Neural progenitor cell (in vitro differentiated cells): ENCODE measurements at regions not wholly inside any gene's neighbourhood (a gene's known extent, or its start where the extent isn't known, plus 50 kb on each side); places are given as distances from the start of the nearest gene placed in this dataset.

Source experiments
- DNase-seq: peaks from one replicate; pipeline ENCODE4 v3.0.0-alpha.2; 2016; ENCODE audit warnings: low spot score
- H2AFZ ChIP-seq: fragments of 200-600 bp; sonication (generic); replicated peaks from 2 replicates; pipeline ENCODE4 v1.6.1; 2016; ENCODE audit warnings: antibody characterized with exemption
- H3F3A ChIP-seq: fragments of 200-600 bp; sonication (generic); 2 replicates; pipeline ENCODE4 v1.6.1; 2016; ENCODE audit warnings: antibody characterized with exemption, low read depth
- H3K27ac ChIP-seq: fragments of 200-600 bp; sonication (generic); 2 replicates; pipeline ENCODE4 v1.5.1; 2016; ENCODE audit warnings: mild to moderate bottlenecking
- H3K27me3 ChIP-seq: fragments of 200-600 bp; sonication (generic); 2 replicates; pipeline ENCODE4 v1.6.1; 2016; ENCODE audit warnings: mild to moderate bottlenecking, moderate library complexity
- H3K36me3 ChIP-seq: fragments of 200-600 bp; sonication (generic); 2 replicates; pipeline ENCODE4 v1.5.1; 2016
- H3K4me1 ChIP-seq: fragments of 200-600 bp; sonication (generic); 2 replicates; pipeline ENCODE4 v1.6.1; 2016; ENCODE audit warnings: mixed run types
- H3K4me2 ChIP-seq: fragments of 200-600 bp; sonication (generic); 2 replicates; pipeline ENCODE4 v1.6.1; 2016
- H3K4me3 ChIP-seq: fragments of 200-600 bp; sonication (generic); 2 replicates; pipeline ENCODE4 v1.5.1; 2016
- H3K79me2 ChIP-seq: fragments of 200-600 bp; sonication (generic); 2 replicates; pipeline ENCODE4 v1.6.1; 2016; ENCODE audit warnings: low read depth
- H3K9ac ChIP-seq: fragments of 200-600 bp; sonication (generic); 2 replicates; pipeline ENCODE4 v1.6.1; 2016
- H3K9me3 ChIP-seq: fragments of 200-600 bp; sonication (generic); 2 replicates; pipeline ENCODE4 v1.5.1; 2016; ENCODE audit warnings: low read depth
- H4K20me1 ChIP-seq: fragments of 200-600 bp; sonication (generic); 2 replicates; pipeline ENCODE4 v1.6.1; 2016; ENCODE audit warnings: low read depth
- H3K27ac Mint-ChIP-seq: 3 replicates; pipeline ENCODE4 v1.8.0; 2021; ENCODE audit warnings: mixed read lengths
- H3K27me3 Mint-ChIP-seq: 2 replicates; pipeline ENCODE4 v1.8.0; 2022; ENCODE audit warnings: low read depth, mild to moderate bottlenecking, inconsistent platforms, moderate library complexity, mixed read lengths; ENCODE audit not compliant: insufficient read depth
- H3K36me3 Mint-ChIP-seq: 3 replicates; pipeline ENCODE4 v1.8.0; 2021; ENCODE audit warnings: mixed read lengths
- H3K4me1 Mint-ChIP-seq: 3 replicates; pipeline ENCODE4 v1.8.0; 2021; ENCODE audit warnings: mixed read lengths
- H3K4me3 Mint-ChIP-seq: 3 replicates; pipeline ENCODE4 v1.8.0; 2021; ENCODE audit warnings: mild to moderate bottlenecking, moderate library complexity, mixed read lengths
- H3K9me3 Mint-ChIP-seq: 3 replicates; pipeline ENCODE4 v1.8.0; 2020; ENCODE audit warnings: mixed read lengths
- EZH2 ChIP-seq: fragments of 200-600 bp; sonication (generic); IDR thresholded peaks from 2 replicates; pipeline ENCODE4 v1.6.1; 2017; ENCODE audit warnings: antibody characterized with exemption, mild to moderate bottlenecking, moderate library complexity
- EZH2phosphoT487 ChIP-seq: fragments of 200-600 bp; sonication (generic); IDR thresholded peaks from 2 replicates; pipeline ENCODE4 v1.6.1; 2017; ENCODE audit warnings: antibody characterized with exemption
- TF ChIP-seq, protein P1 (sequence below): fragments of 200-600 bp; sonication (generic); IDR thresholded peaks from 2 replicates; pipeline ENCODE4 v1.5.1; 2017; ENCODE audit warnings: antibody characterized with exemption, mild to moderate bottlenecking

DNA sequence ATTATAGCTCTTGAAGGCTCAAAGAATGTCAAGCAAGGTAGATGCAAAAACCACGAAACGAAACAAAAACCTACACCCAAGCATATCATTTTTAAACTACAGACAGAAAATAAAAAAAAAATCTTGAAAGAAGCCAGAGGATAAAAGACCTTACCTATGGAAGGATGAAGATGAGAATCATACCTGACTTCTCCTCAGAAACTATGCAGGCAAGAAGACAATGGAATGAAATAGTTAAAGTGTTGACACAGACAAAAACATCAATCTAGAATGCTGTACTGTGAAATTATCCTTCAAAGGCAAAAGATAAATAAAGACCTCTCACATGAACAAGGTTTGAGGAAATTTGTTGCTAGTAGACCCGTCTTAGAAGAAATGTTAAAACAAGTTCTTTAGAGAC, 372.0 kb downstream of the ZIC4 start:
- DNase-seq: no peak
- Histone ChIP-seq H3K27ac (no peak overlapping the region), H3K4me2 (no peak overlapping the region), H3F3A (no peaks in the 10 kb centered on the region), H3K4me1 (no peaks in the 10 kb centered on the region), H2AFZ (no peak overlapping the region), H3K79me2 (no peaks in the 10 kb centered on the region), H4K20me1 (no peaks in the 10 kb centered on the region), H3K9ac (no peak overlapping the region), H3K36me3 (no peaks in the 10 kb centered on the region), H3K9me3 (no peaks in the 10 kb centered on the region), H3K4me3 (no peak overlapping the region), H3K27me3 (no peaks in the 10 kb centered on the region)
- H3K4me3 Mint-ChIP-seq: no peak overlapping the region
- peaks cover 9% of the 10 kb centered on the region for H3K36me3 Mint-ChIP-seq
- TF ChIP-seq EZH2phosphoT487: no peak
- TF ChIP-seq EZH2: no peak
- TF ChIP-seq, protein P1, sequence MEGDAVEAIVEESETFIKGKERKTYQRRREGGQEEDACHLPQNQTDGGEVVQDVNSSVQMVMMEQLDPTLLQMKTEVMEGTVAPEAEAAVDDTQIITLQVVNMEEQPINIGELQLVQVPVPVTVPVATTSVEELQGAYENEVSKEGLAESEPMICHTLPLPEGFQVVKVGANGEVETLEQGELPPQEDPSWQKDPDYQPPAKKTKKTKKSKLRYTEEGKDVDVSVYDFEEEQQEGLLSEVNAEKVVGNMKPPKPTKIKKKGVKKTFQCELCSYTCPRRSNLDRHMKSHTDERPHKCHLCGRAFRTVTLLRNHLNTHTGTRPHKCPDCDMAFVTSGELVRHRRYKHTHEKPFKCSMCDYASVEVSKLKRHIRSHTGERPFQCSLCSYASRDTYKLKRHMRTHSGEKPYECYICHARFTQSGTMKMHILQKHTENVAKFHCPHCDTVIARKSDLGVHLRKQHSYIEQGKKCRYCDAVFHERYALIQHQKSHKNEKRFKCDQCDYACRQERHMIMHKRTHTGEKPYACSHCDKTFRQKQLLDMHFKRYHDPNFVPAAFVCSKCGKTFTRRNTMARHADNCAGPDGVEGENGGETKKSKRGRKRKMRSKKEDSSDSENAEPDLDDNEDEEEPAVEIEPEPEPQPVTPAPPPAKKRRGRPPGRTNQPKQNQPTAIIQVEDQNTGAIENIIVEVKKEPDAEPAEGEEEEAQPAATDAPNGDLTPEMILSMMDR: no peak
- H3K27me3 Mint-ChIP-seq: no peaks in the 10 kb centered on the region
- H3K27ac Mint-ChIP-seq: no peak overlapping the region
- peaks cover 19% of the 10 kb centered on the region for H3K9me3 Mint-ChIP-seq
- H3K4me1 Mint-ChIP-seq: no peaks in the 10 kb centered on the region

DNA sequence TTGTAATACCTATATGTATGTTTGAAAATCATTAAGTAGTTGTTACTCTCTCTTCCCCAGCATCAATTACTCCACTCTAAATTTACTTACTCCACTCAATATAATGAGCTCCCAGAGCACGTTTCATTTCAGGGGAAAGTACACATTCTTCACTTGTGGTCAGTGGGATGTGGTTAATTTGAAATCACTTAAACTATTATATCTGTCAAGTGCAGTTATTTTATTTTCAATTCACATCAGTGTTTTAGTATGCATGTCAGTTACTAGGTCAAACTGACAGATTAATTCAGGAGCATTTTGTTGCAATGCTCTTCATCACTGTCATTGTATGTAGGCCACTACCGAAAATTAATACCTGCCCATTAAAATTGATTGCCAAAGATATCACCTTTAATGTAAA, 376.1 kb downstream of the ZIC4 start:
- TF ChIP-seq EZH2phosphoT487 (no peak), EZH2 (no peak)
- TF ChIP-seq, protein P1: no peak
- no peak overlapping the region for H3K27ac Mint-ChIP-seq
- no peaks in the 10 kb centered on the region for H3K27me3 Mint-ChIP-seq

DNA sequence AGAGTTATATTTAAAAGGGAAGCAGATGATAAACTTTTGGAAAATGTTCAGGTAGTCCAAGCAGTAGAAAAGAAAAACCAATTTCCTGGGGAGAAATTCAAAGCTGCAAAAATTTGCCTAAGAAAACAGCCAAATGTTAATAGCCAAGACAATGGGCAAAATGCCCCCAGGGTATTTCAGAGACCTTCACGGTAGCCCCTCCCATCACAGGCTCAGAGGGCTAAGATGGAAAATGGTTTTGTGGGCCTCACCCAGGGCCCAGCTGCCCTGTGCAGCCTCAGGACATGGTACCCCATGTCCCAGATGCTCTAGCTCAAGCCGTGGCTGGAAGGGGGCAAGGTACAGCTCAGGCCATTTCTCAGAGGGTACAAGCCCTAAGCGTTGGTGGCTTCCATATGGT, 391.0 kb downstream of the ZIC4 start:
- H3K36me3 Mint-ChIP-seq: peaks cover 4% of the 10 kb centered on the region
- H3K27me3 Mint-ChIP-seq: no peaks in the 10 kb centered on the region
- Histone ChIP-seq H3K27me3 (no peaks in the 10 kb centered on the region), H3K36me3 (no peaks in the 10 kb centered on the region), H3K4me2 (no peak overlapping the region), H4K20me1 (no peaks in the 10 kb centered on the region), H3F3A (no peaks in the 10 kb centered on the region), H3K79me2 (no peaks in the 10 kb centered on the region), H3K4me1 (no peaks in the 10 kb centered on the region), H3K27ac (no peak overlapping the region), H3K4me3 (no peak overlapping the region), H3K9ac (no peak overlapping the region), H3K9me3 (no peaks in the 10 kb centered on the region), H2AFZ (no peak overlapping the region)
- no peaks in the 10 kb centered on the region for H3K4me1 Mint-ChIP-seq
- peaks cover 3% of the 10 kb centered on the region for H3K9me3 Mint-ChIP-seq
- H3K4me3 Mint-ChIP-seq: no peak overlapping the region
- DNase-seq: no peak
- no peak overlapping the region for H3K27ac Mint-ChIP-seq
- no peak for TF ChIP-seq EZH2phosphoT487
- TF ChIP-seq, protein P1: no peak
- TF ChIP-seq EZH2: no peak

More for the DNA sequence above, 376.1 kb downstream of the ZIC4 start:
- H3K9me3 ChIP-seq: no peaks in the 10 kb centered on the region
- no peak overlapping the region for H3K4me3 Mint-ChIP-seq
- no peaks in the 10 kb centered on the region for H3K79me2 ChIP-seq
- no peak overlapping the region for H3K27ac ChIP-seq
- no peak overlapping the region for H3K4me2 ChIP-seq
- H3K27me3 ChIP-seq: no peaks in the 10 kb centered on the region
- H4K20me1 ChIP-seq: no peaks in the 10 kb centered on the region
- no peak for DNase-seq
- H3F3A ChIP-seq: no peaks in the 10 kb centered on the region
- no peaks in the 10 kb centered on the region for H3K4me1 Mint-ChIP-seq
- H3K9me3 Mint-ChIP-seq: peaks cover 13% of the 10 kb centered on the region
- peaks cover 9% of the 10 kb centered on the region for H3K36me3 Mint-ChIP-seq
- no peak overlapping the region for H3K4me3 ChIP-seq
- no peak overlapping the region for H2AFZ ChIP-seq
- no peaks in the 10 kb centered on the region for H3K4me1 ChIP-seq
- no peaks in the 10 kb centered on the region for H3K36me3 ChIP-seq
- H3K9ac ChIP-seq: no peak overlapping the region
